DOHH2 (cell line): ENCODE measurements at regions not wholly inside any gene's neighbourhood (a gene's known extent, or its start where the extent isn't known, plus 50 kb on each side); places are given as distances from the start of the nearest gene placed in this dataset.

Experiments used
- H3F3A ChIP-seq: fragments of 200-600 bp; sonication (generic), shearing (Covaris generic); 2 replicates; pipeline ENCODE4 v1.6.0; 2016; ENCODE audit warnings: antibody characterized with exemption, mild to moderate bottlenecking; ENCODE audit not compliant: control insufficient read depth, insufficient read depth
- H3K27ac ChIP-seq: fragments of 200-600 bp; sonication (generic); 2 replicates; pipeline ENCODE4 v1.5.1; 2014; ENCODE audit warnings: low read depth, mild to moderate bottlenecking, low read length, moderate library complexity
- H3K27me3 ChIP-seq: fragments of 200-600 bp; sonication (generic); 2 replicates; pipeline ENCODE4 v1.6.1; 2014; ENCODE audit warnings: mild to moderate bottlenecking, low read length, mixed read lengths; ENCODE audit not compliant: control insufficient read depth
- H3K36me3 ChIP-seq: fragments of 200-600 bp; sonication (generic); 2 replicates; pipeline ENCODE4 v1.6.1; 2014; ENCODE audit warnings: mild to moderate bottlenecking, low read length, moderate library complexity, mixed read lengths; ENCODE audit not compliant: control insufficient read depth
- H3K4me1 ChIP-seq: fragments of 200-600 bp; sonication (generic); 2 replicates; pipeline ENCODE4 v1.6.1; 2014; ENCODE audit warnings: mild to moderate bottlenecking, low read length, mixed read lengths; ENCODE audit not compliant: control insufficient read depth
- H3K4me2 ChIP-seq: fragments of 200-600 bp; sonication (generic); 2 replicates; pipeline ENCODE4 v1.6.0; 2014; ENCODE audit warnings: mild to moderate bottlenecking, low read length, moderate library complexity
- H3K4me3 ChIP-seq: fragments of 200-600 bp; sonication (generic); 2 replicates; pipeline ENCODE4 v1.5.1; 2014; ENCODE audit warnings: mild to moderate bottlenecking, low read length, mixed read lengths
- H3K79me2 ChIP-seq: fragments of 200-600 bp; sonication (generic); 2 replicates; pipeline ENCODE4 v1.6.1; 2014; ENCODE audit warnings: mild to moderate bottlenecking, low read length, mixed read lengths; ENCODE audit not compliant: control insufficient read depth
- H3K9me2 ChIP-seq: fragments of 200-600 bp; sonication (generic); replicated peaks from 2 replicates; pipeline ENCODE4 v1.6.1; 2014; ENCODE audit warnings: mild to moderate bottlenecking, low read length, mixed read lengths; ENCODE audit not compliant: control insufficient read depth
- H3K9me3 ChIP-seq: fragments of 200-600 bp; sonication (generic); 2 replicates; pipeline ENCODE4 v1.6.1; 2014; ENCODE audit warnings: antibody characterized with exemption, low read length, mixed read lengths; ENCODE audit not compliant: control insufficient read depth, insufficient read depth
- H4K20me1 ChIP-seq: fragments of 200-600 bp; sonication (generic); 2 replicates; pipeline ENCODE4 v1.6.0; 2014; ENCODE audit warnings: low read depth, mild to moderate bottlenecking, antibody characterized with exemption, low read length, moderate library complexity; ENCODE audit not compliant: control insufficient read depth, insufficient read depth
- EZH2phosphoT487 ChIP-seq: fragments of 200-600 bp; sonication (generic); IDR thresholded peaks from 2 replicates; pipeline ENCODE4 v1.6.1; 2017; ENCODE audit warnings: borderline replicate concordance, mild to moderate bottlenecking, antibody characterized with exemption, low read length, moderate library complexity, mixed read lengths
- TF ChIP-seq, protein P1 (sequence below): fragments of 200-600 bp; sonication (generic); IDR thresholded peaks from one replicate; pipeline ENCODE4 v1.5.1; 2014; ENCODE audit warnings: antibody characterized with exemption, mild to moderate bottlenecking, low read depth, low read length; ENCODE audit not compliant: poor library complexity, severe bottlenecking

DNA sequence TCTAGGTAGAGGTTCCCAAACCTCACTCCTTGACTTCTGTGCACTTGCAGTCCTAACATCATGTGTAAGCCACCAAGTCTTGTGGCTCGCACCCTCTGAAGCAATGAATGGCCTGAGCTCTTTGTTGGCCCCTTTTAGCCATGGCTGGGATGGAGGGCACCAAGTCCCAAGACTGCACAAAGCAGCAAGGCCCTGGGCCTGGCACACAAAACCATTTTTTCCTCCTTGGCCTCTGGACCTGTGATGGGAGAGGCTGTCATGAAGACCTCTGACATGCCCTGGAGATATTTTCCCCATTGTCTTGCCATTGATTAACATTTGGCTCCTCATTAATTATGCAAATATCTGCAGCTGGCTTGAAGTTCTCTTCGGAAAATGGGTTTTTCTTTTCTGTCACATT, 60.3 kb upstream of the MALRD1 start:
- Histone ChIP-seq H3K27me3 (no peaks in the 10 kb centered on the region), H3K4me3 (no peak overlapping the region), H3K9me3 (peaks cover 4% of the 10 kb centered on the region; the same call in 1 of the 2 replicates), H3K4me2 (no peak overlapping the region), H3F3A (no peaks in the 10 kb centered on the region), H3K36me3 (no peaks in the 10 kb centered on the region), H3K9me2 (no peaks in the 10 kb centered on the region), H3K79me2 (no peaks in the 10 kb centered on the region), H3K27ac (no peak overlapping the region), H3K4me1 (no peaks in the 10 kb centered on the region), H4K20me1 (no peaks in the 10 kb centered on the region)
- TF ChIP-seq EZH2phosphoT487 = no peak
- TF ChIP-seq, protein P1, sequence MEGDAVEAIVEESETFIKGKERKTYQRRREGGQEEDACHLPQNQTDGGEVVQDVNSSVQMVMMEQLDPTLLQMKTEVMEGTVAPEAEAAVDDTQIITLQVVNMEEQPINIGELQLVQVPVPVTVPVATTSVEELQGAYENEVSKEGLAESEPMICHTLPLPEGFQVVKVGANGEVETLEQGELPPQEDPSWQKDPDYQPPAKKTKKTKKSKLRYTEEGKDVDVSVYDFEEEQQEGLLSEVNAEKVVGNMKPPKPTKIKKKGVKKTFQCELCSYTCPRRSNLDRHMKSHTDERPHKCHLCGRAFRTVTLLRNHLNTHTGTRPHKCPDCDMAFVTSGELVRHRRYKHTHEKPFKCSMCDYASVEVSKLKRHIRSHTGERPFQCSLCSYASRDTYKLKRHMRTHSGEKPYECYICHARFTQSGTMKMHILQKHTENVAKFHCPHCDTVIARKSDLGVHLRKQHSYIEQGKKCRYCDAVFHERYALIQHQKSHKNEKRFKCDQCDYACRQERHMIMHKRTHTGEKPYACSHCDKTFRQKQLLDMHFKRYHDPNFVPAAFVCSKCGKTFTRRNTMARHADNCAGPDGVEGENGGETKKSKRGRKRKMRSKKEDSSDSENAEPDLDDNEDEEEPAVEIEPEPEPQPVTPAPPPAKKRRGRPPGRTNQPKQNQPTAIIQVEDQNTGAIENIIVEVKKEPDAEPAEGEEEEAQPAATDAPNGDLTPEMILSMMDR = no peak
